NCI-H2107 treated with DMSO at 0.1 percent for 48 hours (cell line): ENCODE measurements at regions not wholly inside any gene's neighbourhood (a gene's known extent, or its start where the extent isn't known, plus 50 kb on each side); places are given as distances from the start of the nearest gene placed in this dataset.

ENCODE experiments used
- DNase-seq: peaks from one replicate; lab custom pipeline; 2025; ENCODE audit not compliant: unreplicated experiment; lab: John Stamatoyannopoulos, UW

DNA sequence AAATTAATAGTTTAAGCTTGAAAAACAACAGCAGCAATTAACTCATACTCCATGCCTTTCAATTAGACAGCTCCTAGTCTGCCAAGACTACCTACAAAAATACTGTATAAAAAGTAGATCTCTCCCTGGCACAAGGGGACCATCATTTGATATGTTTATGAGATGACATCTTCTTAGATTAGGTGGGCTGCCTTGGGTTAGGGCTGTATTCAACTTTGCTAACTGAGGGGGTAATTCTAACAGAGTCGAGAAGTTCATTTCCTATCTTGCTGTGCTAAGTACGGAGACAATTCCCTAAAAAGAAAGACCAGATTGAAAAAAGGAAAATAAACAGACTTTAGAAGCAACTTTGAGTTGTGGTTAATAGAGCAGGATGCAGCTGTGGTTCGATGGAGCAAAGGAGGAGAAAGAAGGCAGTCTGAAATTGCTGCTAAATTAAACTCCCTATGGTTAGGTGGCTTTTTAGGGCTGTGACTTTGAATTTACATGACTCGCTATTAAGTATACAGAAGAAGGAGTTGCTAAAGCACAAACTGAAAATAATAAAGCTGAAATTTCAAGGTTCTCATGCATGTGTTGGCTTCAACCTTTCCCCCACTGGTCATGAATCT is 75.4 kb downstream of the CDC7 start:
- DNase-seq: no peak

DNA sequence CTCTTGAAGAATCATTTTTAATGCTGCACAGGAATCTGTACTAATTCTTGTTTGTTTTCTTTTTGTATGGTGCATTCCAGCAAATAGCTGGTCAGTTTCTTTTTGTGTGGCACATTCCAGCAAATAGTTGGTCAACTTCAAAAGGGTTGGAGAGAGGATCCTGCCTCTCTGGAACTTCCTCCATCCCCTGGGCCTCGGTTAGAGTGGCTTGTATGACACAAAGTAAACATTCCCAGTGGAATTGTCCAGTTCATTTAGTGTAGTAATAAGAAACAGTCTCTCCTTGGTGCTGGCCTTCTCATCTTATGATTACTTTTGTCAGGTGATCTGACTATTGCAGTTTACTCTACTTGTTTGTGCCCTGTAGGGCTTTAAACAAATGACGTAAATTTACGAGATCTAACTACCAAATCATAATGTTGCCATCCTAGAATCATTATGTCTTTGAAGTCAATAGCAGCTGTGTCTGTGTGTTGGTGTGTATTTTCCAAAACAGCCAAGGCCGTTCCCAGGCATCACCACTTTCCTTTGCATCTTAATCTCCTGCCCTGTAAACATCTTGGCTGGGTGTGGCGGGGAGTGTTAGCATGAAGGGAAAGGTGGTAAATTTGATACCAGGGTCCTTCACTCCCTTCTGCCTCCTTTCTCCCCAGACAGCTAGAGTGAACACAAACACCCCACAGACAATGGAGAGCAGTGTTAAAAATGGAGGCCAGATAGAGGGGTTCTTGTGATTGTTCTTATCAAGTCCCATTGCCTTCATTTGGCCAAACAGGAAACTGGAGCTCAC is 77.9 kb downstream of the CDC7 start:
- DNase-seq: no peak

- DNase-seq: no peak
Measured at GRCh38 chr1:91579658-91580228, 79.1 kb downstream of the CDC7 start.

- no peak for DNase-seq
Measured at GRCh38 chr1:91582431-91582921, 81.8 kb downstream of the CDC7 start.

DNA sequence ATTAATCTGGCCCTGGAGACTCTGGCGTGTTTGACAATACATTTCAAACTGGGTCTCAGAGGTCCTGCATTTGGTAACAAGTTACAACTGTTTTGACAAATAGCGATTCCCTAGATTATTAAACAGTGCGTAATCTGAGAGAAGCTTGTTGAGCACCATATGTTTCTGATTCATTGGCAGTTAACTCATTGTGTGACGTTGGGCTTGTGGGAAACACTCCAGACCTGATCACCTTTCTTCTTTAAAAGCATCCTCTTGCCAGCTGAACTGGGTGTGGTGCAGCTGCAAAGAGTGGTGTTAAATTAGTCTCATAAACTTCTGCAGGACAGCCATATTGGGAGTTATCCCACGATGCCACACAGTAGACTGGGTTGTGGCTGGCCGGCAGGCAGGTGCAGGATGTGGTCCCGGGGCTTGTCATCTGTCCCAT is 82.7 kb downstream of the CDC7 start:
- DNase-seq: no peak

GRCh38 chr1:91584309-91584708 is 83.7 kb downstream of the CDC7 start:
- no peak for DNase-seq

- DNase-seq: no peak
Measured at GRCh38 chr1:91584878-91585277, 84.2 kb downstream of the CDC7 start.

GRCh38 chr1:91585502-91585901 is 84.9 kb downstream of the CDC7 start:
- no peak for DNase-seq

DNA sequence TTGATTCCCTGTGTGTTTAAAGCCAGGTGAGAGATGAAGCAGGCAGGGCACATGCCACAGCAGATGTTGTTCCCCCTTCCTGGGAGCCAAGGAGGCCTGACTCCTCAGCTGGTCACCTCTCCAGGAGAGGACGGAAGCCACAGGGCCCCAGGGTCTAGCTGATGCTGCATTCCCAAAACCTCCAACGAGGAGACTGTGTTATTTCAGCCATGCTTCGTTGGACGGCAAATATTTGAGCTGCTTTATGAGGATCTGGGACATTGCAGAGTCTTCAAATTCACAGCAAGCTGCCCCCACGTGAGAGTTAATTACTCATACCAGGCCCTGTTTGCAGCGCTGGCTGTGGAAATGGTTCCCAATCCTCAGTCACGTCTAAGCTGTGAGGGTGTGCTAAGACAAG is 85.3 kb downstream of the CDC7 start:
- DNase-seq: no peak

DNA sequence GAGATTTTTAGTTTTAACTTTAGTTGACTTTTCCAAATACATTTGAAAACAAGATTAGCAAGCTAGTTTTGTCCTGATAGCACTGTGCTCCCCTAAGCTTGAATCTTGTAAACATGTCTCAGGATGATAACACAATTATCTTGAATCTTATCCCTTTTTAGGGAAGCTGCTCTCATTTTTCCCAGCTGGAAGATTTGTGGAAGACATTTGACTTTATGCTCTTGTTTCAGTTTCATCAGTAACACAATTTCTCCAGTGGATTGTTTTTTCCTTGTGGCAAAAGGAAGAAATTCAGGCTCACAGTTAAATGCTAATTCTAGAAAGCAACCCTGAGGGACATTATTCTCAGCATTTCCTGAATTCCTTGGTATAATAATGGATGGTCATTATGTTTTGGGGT is 88.8 kb downstream of the CDC7 start:
- no peak for DNase-seq

GRCh38 chr1:91591175-91591974 is 90.7 kb downstream of the CDC7 start:
- no peak for DNase-seq

GRCh38 chr1:91592716-91593477 is 92.2 kb downstream of the CDC7 start:
- no peak for DNase-seq

- DNase-seq: no peak
Measured at GRCh38 chr1:91594383-91595055, 93.9 kb downstream of the CDC7 start.

- no peak for DNase-seq
Measured at GRCh38 chr1:91596474-91596873, 95.8 kb downstream of the CDC7 start.

GRCh38 chr1:91597215-91597614 is 96.6 kb downstream of the CDC7 start:
- no peak for DNase-seq

DNA sequence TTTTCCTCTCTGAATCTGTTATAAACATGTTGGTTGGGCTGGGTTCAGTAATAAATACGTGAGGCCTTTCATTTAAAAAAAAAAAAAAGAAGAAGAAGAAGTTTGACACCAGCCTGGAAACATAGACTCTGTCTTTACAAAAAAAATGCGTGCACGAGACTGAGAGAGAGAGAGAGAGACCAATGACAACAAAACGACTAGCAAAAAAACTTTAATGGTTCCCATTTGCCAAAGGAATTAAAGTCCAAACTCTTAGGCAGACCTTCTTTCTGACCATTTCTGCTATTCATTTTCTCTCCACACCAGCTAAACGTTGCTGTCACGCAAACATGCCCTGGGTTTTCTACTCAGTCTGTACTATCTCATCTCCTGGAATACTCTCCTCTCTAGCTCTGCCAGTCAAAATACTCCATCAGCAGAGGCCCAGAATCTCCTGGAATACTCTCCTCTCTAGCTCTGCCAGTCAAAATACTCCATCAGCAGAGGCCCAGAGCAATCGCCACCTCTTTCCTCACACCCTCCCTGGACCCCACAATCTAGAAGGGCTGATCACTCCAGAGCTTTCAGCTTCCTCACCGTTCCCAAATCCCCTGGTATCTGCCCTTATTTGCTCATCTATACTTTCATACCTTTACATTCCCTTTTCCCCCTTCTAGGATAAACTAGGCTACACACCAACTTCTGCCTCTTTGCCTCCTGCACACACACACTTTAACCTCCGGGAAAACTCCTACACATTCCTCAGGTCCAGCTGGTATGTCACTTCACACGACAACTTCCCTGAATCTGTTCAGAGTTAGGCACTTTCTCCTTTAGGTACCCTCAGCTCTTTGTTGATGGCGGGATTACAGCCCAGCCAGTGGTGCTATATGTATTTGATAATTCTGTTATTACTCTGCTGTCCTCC is 100.0 kb downstream of the CDC7 start:
- no peak for DNase-seq

DNA sequence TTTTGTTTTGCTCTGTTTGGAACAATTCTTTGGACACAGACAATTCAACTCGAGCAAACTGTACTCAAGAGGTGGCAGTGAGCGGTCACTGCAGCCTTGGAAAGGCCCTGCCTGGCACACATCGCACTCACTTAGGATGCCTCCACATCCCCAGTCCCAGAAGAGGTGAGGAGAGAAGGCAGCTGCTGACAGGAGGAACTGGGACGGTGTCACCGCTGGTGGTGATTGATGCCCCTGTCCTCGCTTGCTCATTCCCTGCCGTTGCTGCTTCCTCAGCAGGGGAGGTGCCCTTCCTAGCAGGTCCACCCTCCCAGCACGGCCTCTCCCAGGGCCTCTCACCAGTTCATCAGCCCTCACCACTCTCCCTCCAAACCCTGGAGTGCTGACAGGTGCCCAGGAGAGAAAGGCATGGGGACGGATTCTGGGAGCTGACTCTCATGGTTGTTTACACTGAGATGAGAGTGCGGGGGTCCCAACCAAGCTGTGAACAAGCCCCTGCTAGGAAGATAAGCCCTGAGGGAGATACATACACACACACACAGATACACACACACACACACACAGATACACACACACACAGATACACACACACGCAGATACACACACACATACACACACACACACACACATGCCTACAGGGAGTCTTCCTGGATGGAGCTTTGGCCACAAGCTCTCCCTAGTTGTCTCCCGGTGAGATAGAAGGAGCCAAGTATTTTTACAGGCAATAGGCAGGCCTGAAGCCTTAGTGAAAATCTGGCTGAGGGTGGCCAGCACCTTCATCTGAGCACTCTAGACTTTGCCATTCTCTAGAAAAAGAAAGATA is 101.1 kb downstream of the CDC7 start:
- DNase-seq: no peak

- DNase-seq: no peak
Measured at GRCh38 chr1:91603409-91603808, 102.8 kb downstream of the CDC7 start.
